ENCODE measurements at regions not wholly inside any gene's neighbourhood (a gene's known extent, or its start where the extent isn't known, plus 50 kb on each side); places are given as distances from the start of the nearest gene placed in this dataset.
"Not testable (repeated sequence)": the region's sequence is repeated elsewhere in the genome, so short reads cannot be mapped to it uniquely, and the experiment has no call there.

- not testable (repeated sequence) for H4K91ac ChIP-seq (ENCODE audit: low read depth, low read length); H3K14ac ChIP-seq (ENCODE audit: low read length); H3K9ac ChIP-seq (ENCODE audit: low read length); H3K27ac ChIP-seq (ENCODE audit: low read depth, low read length); H3K4me3 ChIP-seq (ENCODE audit: low read depth, low read length); H2BK12ac ChIP-seq (ENCODE audit: low read length); H2BK5ac ChIP-seq (ENCODE audit: low read depth, low read length, poor library complexity); H4K12ac ChIP-seq (ENCODE audit: low read depth, low read length); H2BK120ac ChIP-seq (ENCODE audit: insufficient read depth, low read length, poor library complexity); H3K23ac ChIP-seq (ENCODE audit: low read length); H3K36me3 ChIP-seq (ENCODE audit: control insufficient read depth in 1 of 2, insufficient read depth in 2 of 2, low read length in 2 of 2); H3K18ac ChIP-seq (ENCODE audit: low read length); H3K4me2 ChIP-seq (ENCODE audit: low read length); H3K9me3 ChIP-seq (ENCODE audit: insufficient read depth, low read depth, low read length); H3K4me1 ChIP-seq (ENCODE audit: control insufficient read depth in 1 of 2, insufficient read depth in 2 of 2, low read length in 2 of 2); H3K79me2 ChIP-seq (ENCODE audit: control insufficient read depth, insufficient read depth, low read length, poor library complexity); H3K27me3 ChIP-seq (ENCODE audit: insufficient read depth, low read length); H4K8ac ChIP-seq (ENCODE audit: low read depth, low read length); DNase-seq; H2AFZ ChIP-seq (ENCODE audit: insufficient read depth, low read length, poor library complexity); H3K4ac ChIP-seq (ENCODE audit: low read depth, low read length); H3K79me1 ChIP-seq (ENCODE audit: low read length); H2AK5ac ChIP-seq (ENCODE audit: low read length)
- WGBS (ENCODE audit: extremely low coverage, insufficient coverage, insufficient read length) = no CpG with 5 or more reads among the region's 9 CpGs
Observed at GRCh38 chr9:108032079-108032478, 542.5 kb upstream of the KLF4 start.

DNA sequence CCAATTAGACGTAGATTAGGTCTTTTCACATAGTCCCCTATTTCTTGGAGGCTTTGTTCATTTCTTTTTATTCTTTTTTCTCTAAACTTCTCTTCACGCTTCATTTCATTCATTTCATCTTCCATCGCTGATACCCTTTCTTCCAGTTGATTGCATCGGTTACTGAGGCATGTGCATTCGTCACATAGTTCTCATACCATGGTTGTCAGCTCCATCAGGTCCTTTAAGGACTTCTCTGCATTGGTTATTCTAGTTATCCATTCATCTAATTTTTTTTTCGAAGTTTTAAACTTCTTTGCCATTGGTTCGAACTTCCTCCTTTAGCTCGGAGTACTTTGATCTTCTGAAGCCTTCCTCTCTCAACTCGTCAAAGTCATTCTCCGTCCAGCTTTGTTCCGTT, 541.7 kb upstream of the KLF4 start:
- DNase-seq = peak in 1 of 2 donors; percentile 47
- not testable (repeated sequence) for H2BK120ac ChIP-seq (ENCODE audit: insufficient read depth, low read length, poor library complexity); H3K9ac ChIP-seq (ENCODE audit: low read length); H3K4ac ChIP-seq (ENCODE audit: low read depth, low read length); H2AK5ac ChIP-seq (ENCODE audit: low read length); H3K4me1 ChIP-seq (ENCODE audit: control insufficient read depth in 1 of 2, insufficient read depth in 2 of 2, low read length in 2 of 2); H3K18ac ChIP-seq (ENCODE audit: low read length); H3K36me3 ChIP-seq (ENCODE audit: control insufficient read depth in 1 of 2, insufficient read depth in 2 of 2, low read length in 2 of 2); H2BK5ac ChIP-seq (ENCODE audit: low read depth, low read length, poor library complexity); H3K4me2 ChIP-seq (ENCODE audit: low read length); H3K79me2 ChIP-seq (ENCODE audit: control insufficient read depth, insufficient read depth, low read length, poor library complexity); H3K14ac ChIP-seq (ENCODE audit: low read length); H4K91ac ChIP-seq (ENCODE audit: low read depth, low read length); H3K27ac ChIP-seq (ENCODE audit: low read depth, low read length); H4K8ac ChIP-seq (ENCODE audit: low read depth, low read length); H3K79me1 ChIP-seq (ENCODE audit: low read length); H3K9me3 ChIP-seq (ENCODE audit: insufficient read depth, low read depth, low read length); H2BK12ac ChIP-seq (ENCODE audit: low read length); H3K4me3 ChIP-seq (ENCODE audit: low read depth, low read length); H3K23ac ChIP-seq (ENCODE audit: low read length); H2AFZ ChIP-seq (ENCODE audit: insufficient read depth, low read length, poor library complexity); H3K27me3 ChIP-seq (ENCODE audit: insufficient read depth, low read length); H4K12ac ChIP-seq (ENCODE audit: low read depth, low read length)
- no CpG with 5 or more reads among the region's 11 CpGs for WGBS (ENCODE audit: extremely low coverage, insufficient coverage, insufficient read length)

- H3K4ac ChIP-seq (ENCODE audit: low read depth, low read length); H4K91ac ChIP-seq (ENCODE audit: low read depth, low read length); H3K4me3 ChIP-seq (ENCODE audit: low read depth, low read length); H3K9ac ChIP-seq (ENCODE audit: low read length); H3K9me3 ChIP-seq (ENCODE audit: insufficient read depth, low read depth, low read length); H3K79me1 ChIP-seq (ENCODE audit: low read length); H3K18ac ChIP-seq (ENCODE audit: low read length); H4K12ac ChIP-seq (ENCODE audit: low read depth, low read length); H4K8ac ChIP-seq (ENCODE audit: low read depth, low read length); H3K27ac ChIP-seq (ENCODE audit: low read depth, low read length); H3K23ac ChIP-seq (ENCODE audit: low read length); H3K79me2 ChIP-seq (ENCODE audit: control insufficient read depth, insufficient read depth, low read length, poor library complexity); H2BK12ac ChIP-seq (ENCODE audit: low read length); H3K27me3 ChIP-seq (ENCODE audit: insufficient read depth, low read length); DNase-seq; H3K4me1 ChIP-seq (ENCODE audit: control insufficient read depth in 1 of 2, insufficient read depth in 2 of 2, low read length in 2 of 2); H2BK120ac ChIP-seq (ENCODE audit: insufficient read depth, low read length, poor library complexity); H3K14ac ChIP-seq (ENCODE audit: low read length); H3K4me2 ChIP-seq (ENCODE audit: low read length); H2AFZ ChIP-seq (ENCODE audit: insufficient read depth, low read length, poor library complexity); H3K36me3 ChIP-seq (ENCODE audit: control insufficient read depth in 1 of 2, insufficient read depth in 2 of 2, low read length in 2 of 2); H2AK5ac ChIP-seq (ENCODE audit: low read length); H2BK5ac ChIP-seq (ENCODE audit: low read depth, low read length, poor library complexity): not testable (repeated sequence)
- no CpG with 5 or more reads among the region's 4 CpGs for WGBS (ENCODE audit: extremely low coverage, insufficient coverage, insufficient read length)
Observed at GRCh38 chr9:108026718-108027117, 537.1 kb upstream of the KLF4 start.

GRCh38 chr9:108024604-108025003, 535.0 kb upstream of the KLF4 start:
- no peak overlapping the region for H3K9ac ChIP-seq (ENCODE audit: low read length)
- no peak overlapping the region for H2BK120ac ChIP-seq (ENCODE audit: insufficient read depth, low read length, poor library complexity)
- no peaks in the 10 kb centered on the region for H3K27me3 ChIP-seq (ENCODE audit: insufficient read depth, low read length)
- H4K91ac ChIP-seq (ENCODE audit: low read depth, low read length) = no peak overlapping the region
- H3K79me2 ChIP-seq (ENCODE audit: control insufficient read depth, insufficient read depth, low read length, poor library complexity) = no peaks in the 10 kb centered on the region
- H2BK5ac ChIP-seq (ENCODE audit: low read depth, low read length, poor library complexity) = no peak overlapping the region
- H2AFZ ChIP-seq (ENCODE audit: insufficient read depth, low read length, poor library complexity) = no peak overlapping the region
- H3K4me3 ChIP-seq (ENCODE audit: low read depth, low read length) = no peak overlapping the region
- no peak overlapping the region for H3K4me2 ChIP-seq (ENCODE audit: low read length)
- H4K8ac ChIP-seq (ENCODE audit: low read depth, low read length) = no peak overlapping the region
- H3K18ac ChIP-seq (ENCODE audit: low read length) = no peak overlapping the region
- no peaks in the 10 kb centered on the region for H3K36me3 ChIP-seq (ENCODE audit: control insufficient read depth in 1 of 2, insufficient read depth in 2 of 2, low read length in 2 of 2)
- H3K23ac ChIP-seq (ENCODE audit: low read length) = no peak overlapping the region
- no peaks in the 10 kb centered on the region for H3K79me1 ChIP-seq (ENCODE audit: low read length)
- no peak overlapping the region for H3K14ac ChIP-seq (ENCODE audit: low read length)
- H4K12ac ChIP-seq (ENCODE audit: low read depth, low read length) = no peak overlapping the region
- no peak overlapping the region for H3K27ac ChIP-seq (ENCODE audit: low read depth, low read length)
- H3K4ac ChIP-seq (ENCODE audit: low read depth, low read length) = no peak overlapping the region
- no peak overlapping the region for H2AK5ac ChIP-seq (ENCODE audit: low read length)
- H3K4me1 ChIP-seq (ENCODE audit: control insufficient read depth in 1 of 2, insufficient read depth in 2 of 2, low read length in 2 of 2) = no peaks in the 10 kb centered on the region
- no peak for DNase-seq
- H2BK12ac ChIP-seq (ENCODE audit: low read length) = no peak overlapping the region
- no peaks in the 10 kb centered on the region for H3K9me3 ChIP-seq (ENCODE audit: insufficient read depth, low read depth, low read length)
